IPS-18a (cell line): ENCODE measurements at regions not wholly inside any gene's neighbourhood (a gene's known extent, or its start where the extent isn't known, plus 50 kb on each side); places are given as distances from the start of the nearest gene placed in this dataset.

Experiments used
- H3K27ac ChIP-seq: one replicate; pipeline ENCODE4 v1.5.1; 2013; ENCODE audit warnings: low read length
- H3K27me3 ChIP-seq: one replicate; pipeline ENCODE4 v1.6.1; 2013; ENCODE audit warnings: mild to moderate bottlenecking, low read length; ENCODE audit not compliant: control insufficient read depth, insufficient read depth
- H3K36me3 ChIP-seq: one replicate; pipeline ENCODE4 v1.6.1; 2013; ENCODE audit warnings: low read depth, low read length; ENCODE audit not compliant: control insufficient read depth
- H3K4me1 ChIP-seq: one replicate; pipeline ENCODE4 v1.6.1; 2013; ENCODE audit warnings: low read depth, low read length; ENCODE audit not compliant: control insufficient read depth
- H3K4me3 ChIP-seq: one replicate; pipeline ENCODE4 v1.5.1; 2013; ENCODE audit warnings: low read length
- H3K9ac ChIP-seq: one replicate; pipeline ENCODE4 v1.6.1; 2013; ENCODE audit warnings: mild to moderate bottlenecking, low read length, moderate library complexity
- H3K9me3 ChIP-seq: one replicate; pipeline ENCODE4 v1.6.1; 2013; ENCODE audit warnings: low read depth, low read length; ENCODE audit not compliant: control insufficient read depth

DNA sequence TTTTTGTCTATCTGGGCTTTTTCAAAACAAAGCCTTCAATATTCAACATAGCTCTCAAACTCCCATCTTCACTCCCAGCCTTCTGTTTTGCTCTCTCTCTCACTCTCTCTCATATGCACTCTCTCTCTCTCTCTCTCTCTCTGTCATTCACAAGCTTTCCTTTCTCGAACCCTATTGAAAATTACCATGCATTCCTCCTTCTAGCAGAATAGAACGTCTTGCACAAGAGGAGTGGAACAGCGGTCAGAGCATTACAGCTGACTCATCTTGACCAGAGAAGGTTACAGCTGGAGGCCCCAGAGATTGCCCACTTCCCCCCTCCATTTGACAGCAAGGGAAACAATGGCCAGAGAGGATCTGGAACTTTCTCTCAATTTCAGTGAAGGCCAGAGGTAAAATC, 51.0 kb upstream of the LIFR start:
- Histone ChIP-seq H3K27me3 (no peaks in the 10 kb centered on the region), H3K27ac (no peak overlapping the region), H3K36me3 (no peaks in the 10 kb centered on the region), H3K9ac (no peak overlapping the region), H3K9me3 (no peaks in the 10 kb centered on the region), H3K4me3 (no peak overlapping the region), H3K4me1 (no peaks in the 10 kb centered on the region)

DNA sequence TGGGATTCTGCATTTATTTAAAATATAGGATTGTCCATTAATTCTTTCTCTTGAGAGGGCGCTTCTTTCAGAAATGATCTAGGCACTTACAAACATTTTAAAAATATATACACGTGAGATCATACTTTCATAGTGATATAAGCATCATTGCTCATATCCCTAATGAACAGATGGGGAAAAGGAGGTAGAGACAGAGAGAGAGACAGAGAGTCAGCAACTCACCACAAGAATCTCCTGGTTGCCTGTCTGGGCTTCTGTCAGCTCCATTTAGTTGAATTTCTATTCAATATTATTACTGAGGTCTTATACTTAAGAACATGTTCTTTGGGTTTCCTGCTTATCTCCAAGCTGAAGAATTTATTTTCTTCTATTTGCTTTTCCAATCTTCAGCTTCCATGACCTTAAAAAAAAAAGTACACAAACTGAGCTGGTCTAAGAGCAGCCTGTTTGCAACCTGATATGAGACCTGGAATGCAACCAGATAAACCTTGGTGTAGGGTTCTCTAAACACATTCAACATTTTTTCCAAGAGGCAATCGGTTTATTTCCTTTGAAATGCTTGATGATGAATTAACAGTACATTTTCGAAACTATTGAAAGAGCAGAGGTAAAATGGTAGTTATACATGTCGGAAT, 51.6 kb upstream of the LIFR start:
- Histone ChIP-seq H3K27me3 (no peaks in the 10 kb centered on the region), H3K9ac (no peak overlapping the region), H3K27ac (no peak overlapping the region)

DNA sequence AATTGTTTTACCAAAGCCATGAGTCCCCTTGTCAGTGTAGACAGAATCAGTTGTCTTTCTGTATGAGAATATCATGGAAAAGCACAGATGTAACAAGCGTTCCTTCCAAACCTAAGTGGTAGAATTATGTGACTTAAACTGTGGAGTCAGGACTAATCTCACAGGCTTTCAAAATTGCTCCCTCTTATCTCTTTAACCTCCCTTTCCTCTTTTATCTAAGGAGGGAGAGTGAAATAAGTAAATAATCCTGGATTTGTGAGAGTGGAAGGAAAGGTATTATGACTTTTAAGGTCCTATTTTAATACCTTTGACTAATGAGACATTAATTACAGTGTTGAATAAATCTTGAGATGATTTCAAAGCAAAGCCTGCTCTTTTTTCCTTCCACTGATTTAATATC, 52.4 kb upstream of the LIFR start:
- Histone ChIP-seq H3K9me3 (no peaks in the 10 kb centered on the region), H3K4me1 (no peaks in the 10 kb centered on the region), H3K27ac (no peak overlapping the region)

More for the DNA sequence above, 51.6 kb upstream of the LIFR start:
- Histone ChIP-seq H3K9me3 (no peaks in the 10 kb centered on the region), H3K4me1 (no peaks in the 10 kb centered on the region), H3K36me3 (no peaks in the 10 kb centered on the region), H3K4me3 (no peak overlapping the region)

DNA sequence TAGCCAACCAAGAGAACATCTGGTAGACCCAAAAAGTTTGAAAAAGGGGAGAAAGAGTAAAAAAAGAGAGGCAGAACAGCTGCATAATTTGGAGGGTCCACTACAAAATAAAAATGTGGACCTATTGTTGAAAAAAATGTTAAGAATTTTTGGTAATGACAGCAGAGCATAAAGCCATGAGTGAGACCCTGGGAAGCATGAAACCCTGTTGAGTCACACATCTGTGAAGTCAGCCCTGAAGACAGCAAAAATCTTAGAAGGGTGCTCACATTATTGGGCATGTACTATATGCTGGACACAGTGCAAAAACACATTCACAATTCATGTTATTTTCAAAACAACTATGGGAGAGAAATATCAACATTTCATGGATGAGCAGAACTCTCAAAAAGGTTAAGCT, 56.4 kb upstream of the LIFR start:
- H3K36me3 ChIP-seq: no peaks in the 10 kb centered on the region
- H3K27me3 ChIP-seq: no peaks in the 10 kb centered on the region
- H3K4me3 ChIP-seq: no peak overlapping the region
- no peak overlapping the region for H3K27ac ChIP-seq
- no peaks in the 10 kb centered on the region for H3K9me3 ChIP-seq
- H3K9ac ChIP-seq: no peak overlapping the region
- H3K4me1 ChIP-seq: no peaks in the 10 kb centered on the region

More for the DNA sequence above, 52.4 kb upstream of the LIFR start:
- no peak overlapping the region for H3K9ac ChIP-seq
- no peaks in the 10 kb centered on the region for H3K36me3 ChIP-seq
- no peak overlapping the region for H3K4me3 ChIP-seq
- no peaks in the 10 kb centered on the region for H3K27me3 ChIP-seq

DNA sequence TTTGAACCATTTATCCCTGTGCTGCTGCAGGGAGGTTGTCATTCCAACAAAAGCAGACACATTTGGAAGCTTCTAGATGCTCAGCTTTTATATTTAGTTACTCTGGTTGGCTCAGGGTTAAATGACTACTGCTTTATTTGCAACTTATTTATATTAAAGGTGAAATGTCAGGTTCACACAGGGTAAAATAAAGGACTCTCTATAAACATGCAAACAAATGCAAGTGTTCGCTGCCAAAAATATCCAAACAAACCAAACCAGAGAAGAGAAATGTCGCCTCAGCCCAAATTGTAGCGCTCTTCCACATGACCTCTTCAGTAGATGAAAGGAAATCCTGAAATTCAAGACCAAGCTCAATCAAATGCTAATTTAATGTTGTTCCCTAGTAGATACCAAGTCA, 57.0 kb upstream of the LIFR start:
- Histone ChIP-seq H3K4me3 (no peak overlapping the region), H3K36me3 (no peaks in the 10 kb centered on the region), H3K4me1 (no peaks in the 10 kb centered on the region), H3K9ac (no peak overlapping the region), H3K27ac (no peak overlapping the region), H3K9me3 (no peaks in the 10 kb centered on the region), H3K27me3 (no peaks in the 10 kb centered on the region)

DNA sequence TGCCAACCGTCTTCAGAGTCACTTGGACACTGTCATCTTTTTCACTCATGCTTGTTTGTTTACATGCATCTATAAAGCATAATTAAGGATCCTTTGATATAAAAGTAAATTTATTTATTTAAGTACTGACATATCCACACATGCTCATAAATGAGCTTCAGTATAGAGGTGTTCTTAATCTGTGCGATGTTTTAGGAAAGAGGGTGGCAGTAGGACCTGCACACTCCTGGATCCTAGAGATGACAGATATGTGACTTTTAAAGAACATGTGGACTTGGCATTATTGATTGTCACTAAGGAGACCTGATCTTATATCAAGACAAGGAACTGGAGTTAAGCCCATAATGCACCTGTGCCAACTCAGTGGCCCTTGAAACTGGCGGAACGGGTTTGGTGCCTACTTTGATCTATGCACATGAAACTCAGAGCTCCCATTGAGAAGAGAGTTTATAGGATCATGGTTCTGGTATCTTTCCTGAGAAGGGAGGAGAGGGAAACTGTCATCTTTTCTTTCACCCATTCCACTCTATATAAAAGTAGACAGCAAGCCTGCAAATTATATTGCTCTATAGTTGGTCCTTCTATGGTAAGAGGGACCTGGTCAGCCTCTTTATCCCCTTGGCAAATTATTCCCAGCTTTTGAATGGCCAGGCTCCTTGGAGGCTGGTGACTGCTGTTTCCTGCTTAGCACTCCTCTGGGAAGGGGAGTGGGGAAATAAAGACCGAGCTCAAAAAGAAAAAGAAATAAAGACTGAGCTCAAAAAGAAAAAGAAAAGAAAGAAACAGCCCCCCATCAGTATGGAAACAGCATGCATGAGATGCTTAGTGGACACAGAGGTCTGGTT, 57.8 kb upstream of the LIFR start:
- no peaks in the 10 kb centered on the region for H3K27me3 ChIP-seq
- no peak overlapping the region for H3K27ac ChIP-seq
- no peaks in the 10 kb centered on the region for H3K36me3 ChIP-seq
- H3K9ac ChIP-seq: no peak overlapping the region
- no peaks in the 10 kb centered on the region for H3K4me1 ChIP-seq
- no peak overlapping the region for H3K4me3 ChIP-seq
- H3K9me3 ChIP-seq: no peaks in the 10 kb centered on the region

DNA sequence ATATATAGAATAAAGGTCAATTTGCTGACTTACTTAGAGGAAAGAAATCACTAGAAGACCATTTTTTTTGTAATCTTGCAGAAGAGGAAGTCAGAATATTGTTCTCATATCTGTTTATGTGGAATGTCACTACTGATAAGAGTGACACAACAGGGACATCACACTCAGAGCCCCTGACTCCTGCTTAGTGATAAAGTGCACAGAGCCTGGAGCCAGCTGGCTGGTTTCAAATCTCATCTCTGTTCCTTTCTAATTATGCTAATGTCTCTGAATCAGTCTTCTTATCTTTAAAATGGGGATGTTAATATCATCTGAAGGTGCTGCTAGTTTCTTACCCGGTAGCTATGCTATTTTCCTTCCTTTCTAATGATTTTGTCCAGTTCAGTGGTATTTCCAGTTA, 58.6 kb upstream of the LIFR start:
- no peak overlapping the region for H3K27ac ChIP-seq
- H3K4me1 ChIP-seq: no peaks in the 10 kb centered on the region

DNA sequence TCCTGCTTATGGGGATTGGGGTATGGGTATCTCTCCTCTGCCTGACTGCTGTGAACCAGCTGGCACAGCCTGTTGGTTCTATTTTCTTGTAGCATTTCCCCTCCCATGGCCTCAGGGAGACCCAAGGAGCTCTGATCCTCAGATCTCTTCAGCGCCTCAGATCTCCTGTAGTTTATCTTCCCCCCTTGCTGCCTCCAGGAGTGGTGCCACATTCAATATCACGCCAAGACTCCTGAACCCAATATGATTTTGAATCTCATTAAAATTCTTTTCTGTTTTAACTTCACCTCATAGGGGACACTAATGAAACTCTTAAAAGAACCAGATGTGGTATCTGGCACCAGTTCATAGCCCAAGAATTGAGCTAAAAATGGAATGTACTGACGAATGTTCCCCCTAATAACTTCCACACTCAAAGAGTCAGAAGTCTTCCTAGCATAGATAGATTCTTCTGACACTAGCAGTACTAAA, 59.6 kb upstream of the LIFR start:
- no peak overlapping the region for H3K4me3 ChIP-seq
- no peaks in the 10 kb centered on the region for H3K9me3 ChIP-seq
- no peaks in the 10 kb centered on the region for H3K27me3 ChIP-seq
- H3K4me1 ChIP-seq: no peaks in the 10 kb centered on the region
- H3K36me3 ChIP-seq: no peaks in the 10 kb centered on the region
- no peak overlapping the region for H3K9ac ChIP-seq
- H3K27ac ChIP-seq: no peak overlapping the region

More for the DNA sequence above, 58.6 kb upstream of the LIFR start:
- Histone ChIP-seq H3K4me3 (no peak overlapping the region), H3K27me3 (no peaks in the 10 kb centered on the region), H3K9me3 (no peaks in the 10 kb centered on the region), H3K36me3 (no peaks in the 10 kb centered on the region), H3K9ac (no peak overlapping the region)

GRCh38 chr5:38618154-38618553, 61.7 kb upstream of the LIFR start:
- Histone ChIP-seq H3K36me3 (no peaks in the 10 kb centered on the region), H3K4me3 (no peak overlapping the region), H3K4me1 (no peaks in the 10 kb centered on the region), H3K9me3 (no peaks in the 10 kb centered on the region), H3K27me3 (no peaks in the 10 kb centered on the region), H3K27ac (no peak overlapping the region), H3K9ac (no peak overlapping the region)

DNA sequence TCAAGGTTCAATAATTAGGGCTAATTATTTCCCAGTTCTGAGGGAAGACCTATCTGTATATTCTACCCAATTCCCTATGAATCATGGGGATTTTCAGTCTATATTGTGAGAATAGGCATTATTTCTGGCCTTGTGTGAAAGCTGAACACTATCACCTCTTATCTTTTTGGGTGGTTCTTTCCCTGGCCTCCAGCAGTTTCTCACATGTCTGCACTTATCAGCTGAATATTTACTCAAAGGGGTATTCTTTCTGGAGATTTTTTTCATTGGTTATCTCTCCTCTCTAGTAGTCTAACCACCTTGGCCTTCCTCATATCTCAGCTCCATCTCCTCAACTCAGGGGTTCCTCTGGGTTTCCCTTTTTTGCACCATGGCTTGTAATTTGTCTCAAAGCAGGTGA, 64.9 kb upstream of the LIFR start:
- H3K4me1 ChIP-seq: no peaks in the 10 kb centered on the region
- no peaks in the 10 kb centered on the region for H3K36me3 ChIP-seq
- H3K27ac ChIP-seq: no peak overlapping the region
- H3K9ac ChIP-seq: no peak overlapping the region
- H3K4me3 ChIP-seq: no peak overlapping the region
- H3K9me3 ChIP-seq: no peaks in the 10 kb centered on the region
- no peaks in the 10 kb centered on the region for H3K27me3 ChIP-seq

DNA sequence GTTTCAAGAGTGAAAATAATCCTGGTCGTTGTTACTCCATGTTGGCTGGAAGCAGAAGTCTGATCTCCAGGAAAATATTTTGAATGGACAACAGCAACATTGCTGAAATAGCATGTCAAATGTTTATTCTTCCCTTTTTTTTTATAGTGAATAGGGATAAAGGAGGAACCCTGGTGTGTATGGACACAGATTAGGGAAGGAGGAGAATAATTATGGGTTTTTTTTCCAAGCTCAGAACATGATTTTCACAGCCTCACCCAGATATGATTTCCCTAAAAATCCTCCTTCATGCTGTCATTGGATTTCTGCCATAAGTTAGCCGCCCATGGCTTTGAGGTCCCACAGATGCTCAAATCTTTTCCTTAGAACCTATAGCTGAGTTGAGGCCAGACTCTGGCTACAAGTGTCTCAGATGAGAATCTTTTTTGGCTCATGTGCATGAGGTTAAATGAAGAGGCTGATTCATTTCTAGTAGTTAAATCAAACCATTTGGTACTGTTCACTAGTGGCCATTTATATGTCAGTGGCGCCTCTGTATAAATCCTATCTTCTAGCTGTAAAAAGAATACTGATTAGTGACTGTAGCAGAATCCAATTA, 65.5 kb upstream of the LIFR start:
- Histone ChIP-seq H3K4me1 (no peaks in the 10 kb centered on the region), H3K36me3 (no peaks in the 10 kb centered on the region), H3K27ac (no peak overlapping the region), H3K27me3 (no peaks in the 10 kb centered on the region), H3K9me3 (no peaks in the 10 kb centered on the region), H3K4me3 (no peak overlapping the region), H3K9ac (no peak overlapping the region)
